Cardiac muscle cell (in vitro differentiated cells and primary cell): ENCODE measurements at regions not wholly inside any gene's neighbourhood (a gene's known extent, or its start where the extent isn't known, plus 50 kb on each side); places are given as distances from the start of the nearest gene placed in this dataset.

Experiments used
- DNase-seq, 2 donors: peaks; one replicate each; pipeline versions ENCODE4 v3.0.0 to v3.0.0-alpha.2; 2010 to 2017; ENCODE audit warnings: low read depth in 1 of 2, low spot score in 1 of 2
- H3K27ac ChIP-seq: fragments of 200-600 bp; sonication (generic); 2 replicates; pipeline ENCODE4 v1.5.1; 2016
- H3K27me3 ChIP-seq: fragments of 200-600 bp; sonication (generic); 2 replicates; pipeline ENCODE4 v1.6.0; 2016; ENCODE audit warnings: control low read depth
- H3K36me3 ChIP-seq: fragments of 200-600 bp; sonication (generic); 2 replicates; pipeline ENCODE4 v1.5.1; 2016; ENCODE audit warnings: control low read depth
- H3K4me1 ChIP-seq: fragments of 200-600 bp; sonication (generic); 2 replicates; pipeline ENCODE4 v1.8.1; 2017; ENCODE audit warnings: low read depth, mild to moderate bottlenecking, mixed run types
- H3K4me3 ChIP-seq: fragments of 200-600 bp; sonication (generic); 2 replicates; pipeline ENCODE4 v1.5.1; 2016; ENCODE audit warnings: mild to moderate bottlenecking
- H3K9me3 ChIP-seq: fragments of 200-600 bp; sonication (generic); 2 replicates; pipeline ENCODE4 v1.5.1; 2017; ENCODE audit warnings: low read depth, mild to moderate bottlenecking, control low read depth
- TF ChIP-seq, protein P1 (sequence below): IDR thresholded peaks from 2 replicates; pipeline ENCODE4 v1.5.1; 2012; ENCODE audit warnings: low read depth, mild to moderate bottlenecking, low read length

DNA sequence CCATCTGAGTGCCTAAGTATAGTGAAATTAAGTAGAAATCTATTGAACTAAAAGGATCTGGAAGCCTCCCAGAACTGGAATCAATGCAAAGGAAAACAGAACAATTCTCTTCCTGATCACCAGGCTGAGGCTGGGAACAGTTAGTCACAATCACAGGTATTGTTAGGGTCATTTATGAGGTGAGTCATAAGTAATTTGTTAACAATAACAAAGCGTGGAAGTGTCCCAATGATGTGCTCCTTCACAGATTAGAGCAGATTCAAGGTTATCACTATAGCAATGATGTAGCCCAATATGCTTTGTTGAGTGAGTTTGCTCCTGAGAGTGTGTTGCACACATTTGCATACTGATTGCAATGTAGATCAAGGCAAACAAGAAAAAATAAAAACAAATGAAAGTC lies 228.1 kb downstream of the ZNF674 start:
- H3K4me1 ChIP-seq = no peaks in the 10 kb centered on the region
- H3K4me3 ChIP-seq = no peak overlapping the region
- H3K9me3 ChIP-seq = no peaks in the 10 kb centered on the region
- H3K27ac ChIP-seq = no peak overlapping the region
- H3K27me3 ChIP-seq = no peaks in the 10 kb centered on the region
- no peak for DNase-seq
- no peaks in the 10 kb centered on the region for H3K36me3 ChIP-seq
- TF ChIP-seq, protein P1, sequence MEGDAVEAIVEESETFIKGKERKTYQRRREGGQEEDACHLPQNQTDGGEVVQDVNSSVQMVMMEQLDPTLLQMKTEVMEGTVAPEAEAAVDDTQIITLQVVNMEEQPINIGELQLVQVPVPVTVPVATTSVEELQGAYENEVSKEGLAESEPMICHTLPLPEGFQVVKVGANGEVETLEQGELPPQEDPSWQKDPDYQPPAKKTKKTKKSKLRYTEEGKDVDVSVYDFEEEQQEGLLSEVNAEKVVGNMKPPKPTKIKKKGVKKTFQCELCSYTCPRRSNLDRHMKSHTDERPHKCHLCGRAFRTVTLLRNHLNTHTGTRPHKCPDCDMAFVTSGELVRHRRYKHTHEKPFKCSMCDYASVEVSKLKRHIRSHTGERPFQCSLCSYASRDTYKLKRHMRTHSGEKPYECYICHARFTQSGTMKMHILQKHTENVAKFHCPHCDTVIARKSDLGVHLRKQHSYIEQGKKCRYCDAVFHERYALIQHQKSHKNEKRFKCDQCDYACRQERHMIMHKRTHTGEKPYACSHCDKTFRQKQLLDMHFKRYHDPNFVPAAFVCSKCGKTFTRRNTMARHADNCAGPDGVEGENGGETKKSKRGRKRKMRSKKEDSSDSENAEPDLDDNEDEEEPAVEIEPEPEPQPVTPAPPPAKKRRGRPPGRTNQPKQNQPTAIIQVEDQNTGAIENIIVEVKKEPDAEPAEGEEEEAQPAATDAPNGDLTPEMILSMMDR = no peak

DNA sequence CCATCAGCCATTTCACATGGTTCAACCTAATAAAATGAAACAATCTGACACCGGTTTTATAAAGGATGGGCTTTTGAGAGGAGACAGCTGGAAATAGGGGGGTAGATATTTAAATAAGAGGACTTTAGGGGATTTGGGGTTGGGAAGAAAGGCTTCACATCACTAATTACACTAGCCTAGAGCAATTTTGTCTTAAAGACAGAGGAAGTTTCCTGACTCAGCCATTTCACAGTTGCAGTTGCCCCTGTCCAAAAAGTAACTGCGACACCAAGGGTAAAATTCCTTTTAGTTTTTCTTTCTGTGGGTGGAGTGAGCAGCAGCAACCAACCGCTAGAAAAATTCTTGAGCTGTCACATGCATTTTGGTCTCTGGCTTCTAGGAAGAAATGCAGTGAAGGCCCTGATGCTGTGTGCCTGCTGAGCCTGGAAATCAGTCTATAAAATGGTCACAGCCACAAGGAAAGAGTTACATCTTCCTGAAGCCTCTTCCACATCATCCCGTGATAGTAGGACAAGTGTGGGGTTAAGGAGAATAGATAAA lies 233.6 kb downstream of the ZNF674 start:
- Histone ChIP-seq H3K36me3 (no peaks in the 10 kb centered on the region), H3K4me1 (no peaks in the 10 kb centered on the region), H3K27me3 (no peaks in the 10 kb centered on the region), H3K9me3 (no peaks in the 10 kb centered on the region), H3K27ac (no peak overlapping the region), H3K4me3 (no peak overlapping the region)
- DNase-seq = no peak
- TF ChIP-seq, protein P1 = no peak

DNA sequence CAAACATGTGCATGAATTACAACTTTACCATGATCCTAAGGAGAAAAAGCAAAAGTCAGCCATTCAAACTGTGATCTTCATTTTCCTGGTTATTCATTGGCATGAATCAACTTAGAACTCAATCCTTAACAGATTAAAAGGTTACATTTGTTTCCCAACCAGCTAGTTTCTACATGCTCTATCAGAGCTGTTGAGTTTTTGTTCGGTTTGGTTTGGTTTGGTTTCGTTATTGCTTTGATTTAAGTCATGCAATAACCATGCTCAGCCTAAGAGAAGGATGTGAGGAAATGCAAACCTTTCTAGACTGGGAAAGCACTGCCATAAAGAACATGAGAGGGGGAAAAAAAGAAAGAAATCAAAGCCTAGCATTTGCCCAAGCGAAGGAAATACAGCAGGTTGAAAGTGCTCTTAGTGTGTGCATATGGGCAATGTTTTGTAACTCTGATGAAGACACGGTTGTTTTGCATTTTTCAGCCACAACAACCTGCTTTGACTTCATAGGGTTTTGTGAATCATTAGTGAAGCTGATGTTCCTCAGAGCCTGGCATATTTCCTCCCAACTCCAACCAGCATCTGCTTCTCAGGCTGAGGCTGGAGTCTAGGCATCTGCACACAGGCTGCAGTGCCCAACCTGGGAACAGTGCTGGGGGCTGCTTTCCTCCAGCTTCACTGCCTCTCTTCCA lies 234.3 kb downstream of the ZNF674 start:
- H3K4me3 ChIP-seq = no peak overlapping the region
- no peaks in the 10 kb centered on the region for H3K36me3 ChIP-seq
- H3K9me3 ChIP-seq = no peaks in the 10 kb centered on the region
- no peak for DNase-seq
- H3K27me3 ChIP-seq = no peaks in the 10 kb centered on the region
- TF ChIP-seq, protein P1 = no peak
- H3K4me1 ChIP-seq = no peaks in the 10 kb centered on the region
- no peak overlapping the region for H3K27ac ChIP-seq

DNA sequence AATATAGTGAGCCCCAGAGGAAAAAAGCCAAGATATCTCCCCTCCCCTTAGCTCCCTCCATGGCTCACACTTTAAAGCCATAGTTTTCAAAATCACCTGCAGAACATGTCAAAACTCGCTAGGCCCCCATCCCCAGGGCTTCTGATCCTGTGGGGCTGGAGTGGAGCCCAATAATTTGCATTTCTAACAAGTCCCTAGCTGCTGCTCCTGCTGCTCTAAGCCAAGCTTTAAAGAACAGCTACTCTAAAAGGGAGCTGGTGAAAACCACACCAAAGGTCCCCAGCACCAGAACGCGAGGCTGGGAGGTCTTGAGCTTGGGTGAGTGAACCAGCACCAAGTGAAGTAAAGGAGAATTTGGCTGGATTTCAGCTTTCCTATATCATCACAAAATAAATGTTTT lies 237.1 kb downstream of the ZNF674 start:
- no peaks in the 10 kb centered on the region for H3K27me3 ChIP-seq
- TF ChIP-seq, protein P1 = no peak
- no peaks in the 10 kb centered on the region for H3K4me1 ChIP-seq
- H3K9me3 ChIP-seq = peaks cover 2% of the 10 kb centered on the region
- H3K27ac ChIP-seq = no peak overlapping the region
- H3K36me3 ChIP-seq = no peaks in the 10 kb centered on the region
- no peak overlapping the region for H3K4me3 ChIP-seq
- DNase-seq = no peak

DNA sequence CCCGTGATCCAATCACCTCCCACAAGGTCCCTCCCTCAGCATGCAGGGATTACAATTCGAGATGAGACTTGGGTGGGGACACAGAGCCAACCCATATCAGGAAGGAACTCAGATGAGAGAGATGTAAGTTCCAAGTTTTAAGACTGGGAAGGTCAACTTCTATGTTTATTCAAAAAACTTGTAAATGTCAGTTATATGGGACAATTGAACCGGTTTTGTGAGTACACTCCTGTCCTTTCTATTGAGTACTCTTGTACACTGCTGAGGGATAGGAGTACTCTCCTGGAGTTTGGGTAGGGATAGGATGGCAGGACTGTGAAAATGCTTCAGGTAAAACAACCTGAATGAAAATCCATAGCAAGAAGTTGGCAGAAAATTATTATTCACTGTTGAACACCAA lies 239.1 kb downstream of the ZNF674 start:
- no peaks in the 10 kb centered on the region for H3K4me1 ChIP-seq
- no peak overlapping the region for H3K4me3 ChIP-seq
- no peaks in the 10 kb centered on the region for H3K27me3 ChIP-seq
- H3K27ac ChIP-seq = no peak overlapping the region
- H3K36me3 ChIP-seq = no peaks in the 10 kb centered on the region
- peaks cover 4% of the 10 kb centered on the region for H3K9me3 ChIP-seq
- TF ChIP-seq, protein P1 = no peak
- DNase-seq = no peak

DNA sequence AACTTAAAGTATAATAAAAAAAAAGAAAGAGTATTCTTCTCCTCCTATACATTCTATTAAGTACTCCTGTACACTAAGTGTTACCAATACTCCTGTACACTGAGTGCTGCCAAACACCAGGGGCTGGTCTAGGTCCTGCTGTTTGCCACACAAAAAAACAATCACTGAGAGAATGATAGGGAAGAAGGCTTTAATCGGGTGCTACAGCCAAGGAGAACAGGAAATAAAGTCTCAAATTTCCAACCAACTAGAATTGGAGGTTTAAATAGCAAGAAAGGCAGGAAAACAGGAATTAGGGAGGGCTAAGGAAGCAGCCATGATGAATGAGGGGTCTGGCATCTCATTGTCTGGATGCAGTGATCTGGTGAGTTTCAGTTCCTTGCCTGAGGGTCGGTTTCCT lies 239.8 kb downstream of the ZNF674 start:
- TF ChIP-seq, protein P1 = no peak
- Histone ChIP-seq H3K4me1 (no peaks in the 10 kb centered on the region), H3K36me3 (no peaks in the 10 kb centered on the region), H3K4me3 (no peak overlapping the region), H3K27me3 (no peaks in the 10 kb centered on the region), H3K27ac (no peak overlapping the region), H3K9me3 (peaks cover 4% of the 10 kb centered on the region)
- DNase-seq = no peak
